ENCODE measurements at regions not wholly inside any gene's neighbourhood (a gene's known extent, or its start where the extent isn't known, plus 50 kb on each side); places are given as distances from the start of the nearest gene placed in this dataset.

GRCh38 chr12:111155521-111155920 lies 213.4 kb downstream of the PHETA1 start:
- Histone ChIP-seq H3K27ac (no peak overlapping the region), H3K27me3 (replicated peaks; ENCODE audit: insufficient read depth) (no peaks in the 10 kb centered on the region), H3K9me3 (no peaks in the 10 kb centered on the region), H3K4me1 (ENCODE audit: control insufficient read depth in 1 of 2, low read depth in 2 of 2) (peaks cover 0 to 6% of the 10 kb centered on the region in 2 donors), H3K36me3 (no peaks in the 10 kb centered on the region), H3K4me3 (no peak overlapping the region)
- DNase-seq (ENCODE audit: low spot score): no peak
- TF ChIP-seq CTCF (IDR thresholded peaks at IDR 0.05): no peak
- no peak for ATAC-seq (ENCODE audit: insufficient number of reproducible peaks, low FRiP score, low read depth)

- Histone ChIP-seq H3K4me3 (no peak overlapping the region), H3K27me3 (replicated peaks; ENCODE audit: insufficient read depth) (no peaks in the 10 kb centered on the region), H3K36me3 (no peaks in the 10 kb centered on the region), H3K27ac (no peak overlapping the region), H3K9me3 (no peaks in the 10 kb centered on the region), H3K4me1 (ENCODE audit: control insufficient read depth in 1 of 2, low read depth in 2 of 2) (peaks cover 0 to 6% of the 10 kb centered on the region in 2 donors)
- ATAC-seq (ENCODE audit: insufficient number of reproducible peaks, low FRiP score, low read depth): no peak
- no peak for DNase-seq (ENCODE audit: low spot score)
- TF ChIP-seq CTCF (IDR thresholded peaks at IDR 0.05): no peak
Measured at GRCh38 chr12:111155020-111155419, 213.9 kb downstream of the PHETA1 start.

- TF ChIP-seq CTCF (IDR thresholded peaks at IDR 0.05): no peak
- H3K4me1 ChIP-seq (ENCODE audit: control insufficient read depth in 1 of 2, low read depth in 2 of 2): peaks cover 0 to 6% of the 10 kb centered on the region in 2 donors
- no peaks in the 10 kb centered on the region for H3K36me3 ChIP-seq
- no peaks in the 10 kb centered on the region for H3K9me3 ChIP-seq
- no peak overlapping the region for H3K27ac ChIP-seq
- H3K4me3 ChIP-seq: no peak overlapping the region
- no peaks in the 10 kb centered on the region for H3K27me3 ChIP-seq (replicated peaks; ENCODE audit: insufficient read depth)
- DNase-seq (ENCODE audit: low spot score) (no peak), ATAC-seq (ENCODE audit: insufficient number of reproducible peaks, low FRiP score, low read depth) (no peak)
Measured at GRCh38 chr12:111154147-111154834, 214.6 kb downstream of the PHETA1 start.

GRCh38 chr12:111152561-111152960 lies 216.3 kb downstream of the PHETA1 start:
- Histone ChIP-seq H3K27me3 (replicated peaks; ENCODE audit: insufficient read depth) (no peaks in the 10 kb centered on the region), H3K4me1 (ENCODE audit: control insufficient read depth in 1 of 2, low read depth in 2 of 2) (peaks cover 0 to 6% of the 10 kb centered on the region in 2 donors), H3K36me3 (no peaks in the 10 kb centered on the region), H3K4me3 (no peak overlapping the region), H3K27ac (no peak overlapping the region), H3K9me3 (no peaks in the 10 kb centered on the region)
- ATAC-seq (ENCODE audit: insufficient number of reproducible peaks, low FRiP score, low read depth): no peak
- DNase-seq (ENCODE audit: low spot score): no peak
- no peak for TF ChIP-seq CTCF (IDR thresholded peaks at IDR 0.05)

- DNase-seq (ENCODE audit: low spot score) (no peak), ATAC-seq (ENCODE audit: insufficient number of reproducible peaks, low FRiP score, low read depth) (no peak)
- Histone ChIP-seq H3K4me3 (no peak overlapping the region), H3K9me3 (no peaks in the 10 kb centered on the region), H3K36me3 (no peaks in the 10 kb centered on the region), H3K27ac (no peak overlapping the region), H3K4me1 (ENCODE audit: control insufficient read depth in 1 of 2, low read depth in 2 of 2) (peaks cover 0 to 4% of the 10 kb centered on the region in 2 donors), H3K27me3 (replicated peaks; ENCODE audit: insufficient read depth) (no peaks in the 10 kb centered on the region)
- TF ChIP-seq CTCF (IDR thresholded peaks at IDR 0.05): no peak
Measured at GRCh38 chr12:111150921-111151840, 217.7 kb downstream of the PHETA1 start.

All from thoracic aorta (tissue), 2 donors.